ENCODE measurements at regions not wholly inside any gene's neighbourhood (a gene's known extent, or its start where the extent isn't known, plus 50 kb on each side); places are given as distances from the start of the nearest gene placed in this dataset.
"Not testable (repeated sequence)": the region's sequence is repeated elsewhere in the genome, so short reads cannot be mapped to it uniquely, and the experiment has no call there.

- not testable (repeated sequence) for DNase-seq
These were observed 94.4 kb downstream of the TRIM43 start for GRCh38 chr2:95686056-95686825.

- not testable (repeated sequence) for DNase-seq
These were observed 96.1 kb downstream of the TRIM43 start for GRCh38 chr2:95687852-95688251.

- DNase-seq, result not testable (repeated sequence)
These were observed 99.4 kb downstream of the TRIM43 start for GRCh38 chr2:95691210-95691609.

- peak; percentile 16 for DNase-seq
These were observed 101.5 kb downstream of the TRIM43 start for GRCh38 chr2:95693071-95693846.

GRCh38 chr2:95695613-95696012, 103.8 kb downstream of the TRIM43 start:
- DNase-seq, result no peak

- no peak for DNase-seq
These were observed 106.3 kb downstream of the TRIM43 start for GRCh38 chr2:95698146-95698545.

GRCh38 chr2:95699201-95700184, 107.7 kb downstream of the TRIM43 start:
- DNase-seq, result not testable (repeated sequence)

- DNase-seq, result no peak
These were observed 108.7 kb downstream of the TRIM43 start for GRCh38 chr2:95700519-95700918.

- no peak for DNase-seq
These were observed 110.7 kb downstream of the TRIM43 start for GRCh38 chr2:95702471-95702870.

GRCh38 chr2:95707161-95707560, 115.4 kb downstream of the TRIM43 start:
- not testable (repeated sequence) for DNase-seq

- DNase-seq, result no peak
These were observed 116.0 kb downstream of the TRIM43 start for GRCh38 chr2:95707837-95708236.

- DNase-seq, result no peak
These were observed 118.0 kb downstream of the TRIM43 start for GRCh38 chr2:95709831-95710230.

- peak; percentile 54 for DNase-seq
These were observed 121.8 kb downstream of the TRIM43 start for GRCh38 chr2:95713470-95714177.

- DNase-seq, result not testable (repeated sequence)
These were observed 122.6 kb downstream of the TRIM43 start for GRCh38 chr2:95714398-95714797.

- no peak for DNase-seq
These were observed 127.8 kb downstream of the TRIM43 start for GRCh38 chr2:95719473-95720060.

GRCh38 chr2:95721726-95722125, 129.9 kb downstream of the TRIM43 start:
- DNase-seq, result no peak

- no peak for DNase-seq
These were observed 130.4 kb downstream of the TRIM43 start for GRCh38 chr2:95722131-95722697.

- DNase-seq, result not testable (repeated sequence)
These were observed 131.9 kb downstream of the TRIM43 start for GRCh38 chr2:95723627-95724210.

- not testable (repeated sequence) for DNase-seq
These were observed 133.4 kb downstream of the TRIM43 start for GRCh38 chr2:95725191-95725590.

GRCh38 chr2:95725677-95726076, 133.9 kb downstream of the TRIM43 start:
- DNase-seq, result not testable (repeated sequence)

- not testable (repeated sequence) for DNase-seq
These were observed 135.6 kb downstream of the TRIM43 start for GRCh38 chr2:95727420-95727819.
